Adrenal gland (tissue), 9 donors: ENCODE measurements at regions not wholly inside any gene's neighbourhood (a gene's known extent, or its start where the extent isn't known, plus 50 kb on each side); places are given as distances from the start of the nearest gene placed in this dataset.

Experiments used
- DNase-seq, 7 donors: peaks; one replicate each; pipeline ENCODE4 v3.0.0-alpha.2; 2019 to 2020
- H3K27ac ChIP-seq, 5 donors: fragments of 200-600 bp; sonication (generic) in 4 of 5; 1 replicate in 3 of 5; 2 replicates in 2 of 5; pipeline versions ENCODE4 v1.5.1 to v1.8.0; 2016 to 2020; ENCODE audit warnings: mild to moderate bottlenecking in 1 of 5
- H3K27me3 ChIP-seq: fragments of 200-600 bp; 2 replicates; pipeline ENCODE4 v1.8.0; 2021
- H3K36me3 ChIP-seq, 2 donors: fragments of 200-600 bp; replicated peaks in 1 of 2; 1 replicate in 1 of 2; 2 replicates in 1 of 2; pipeline versions ENCODE4 v1.5.1 to v1.8.0; 2018 to 2022
- H3K4me1 ChIP-seq, 2 donors: fragments of 200-600 bp; replicated peaks in 1 of 2; 1 replicate in 1 of 2; 2 replicates in 1 of 2; pipeline versions ENCODE4 v1.5.1 to v1.8.0; 2018 to 2021
- H3K4me3 ChIP-seq, 4 donors: fragments of 200-600 bp; sonication (generic) in 3 of 4; one replicate each; pipeline ENCODE4 v1.5.1; 2016 to 2018
- H3K9me3 ChIP-seq, 3 donors: fragments of 200-600 bp; sonication (generic) in 1 of 3; replicated peaks in 1 of 3; 1 replicate in 2 of 3; 2 replicates in 1 of 3; pipeline versions ENCODE4 v1.5.1 to v1.8.0; 2016 to 2021
- POLR2A ChIP-seq, 2 donors: fragments of 450-650 bp; IDR thresholded peaks; one replicate each; pipeline ENCODE4 v1.6.1; 2017; ENCODE audit warnings: antibody characterized with exemption in 2 of 2, mild to moderate bottlenecking in 2 of 2, moderate library complexity in 1 of 2
- WGBS, 4 donors: extraction: QIAGEN DNeasy Blood & Tissue Kit in 2 of 4; methylation state at CpG; one replicate each; pipeline versions ENCODE4 v1.1.5 to v1.1.7; 2013 to 2017; 5-methylcytosine and 5-hydroxymethylcytosine counted together
- intact Hi-C, 2 donors: fragments of 100-400 bp; cut with DNase I; formaldehyde crosslinking; loops; one replicate each; pipeline versions ENCODE4 v1.14.1 to v1.15.0; 2022 to 2023
- TF ChIP-seq, protein P1 (sequence below), 6 experiments: fragments of 450-650 bp in 4 of 6; fragments of 200-600 bp in 2 of 6; sonication (generic) in 1 of 6; IDR thresholded peaks; 1 replicate in 5 of 6; 2 replicates in 1 of 6; pipeline versions ENCODE4 v1.5.1 to v1.8.0; 2016 to 2021; ENCODE audit warnings: antibody characterized with exemption in 6 of 6, mild to moderate bottlenecking in 2 of 6, moderate library complexity in 1 of 6
- donor health status: healthy with polysubstance abuse.
- donor health status: Bipolar disorder and iron deficiency.
- donor health status: DM: yes; HTN: yes; CAD: no.
- donor health status: DM: no; HTN: no; CAD: no.
- donor health status: DM: no; HTN: no; CAD: no.

DNA sequence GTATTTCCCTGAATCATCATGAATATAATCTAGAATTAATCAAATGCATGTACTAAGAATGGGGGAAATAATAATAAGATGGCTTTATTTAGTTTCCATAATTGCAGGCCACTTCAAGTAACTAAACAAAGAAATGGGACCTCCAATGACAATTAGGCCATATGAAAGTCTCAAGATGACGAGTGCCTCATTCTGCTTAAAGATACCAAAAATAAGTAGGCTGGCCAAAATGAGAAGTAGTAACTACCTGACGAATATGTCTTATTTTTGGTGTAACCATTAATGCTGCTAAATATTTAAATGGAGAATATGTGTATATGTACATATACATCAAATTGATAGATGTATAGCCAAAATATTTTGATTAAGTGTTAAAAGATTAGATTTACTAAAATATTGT, 932.6 kb downstream of the EPHA3 start:
- Histone ChIP-seq H3K36me3 (no peaks in the 10 kb centered on the region), H3K27me3 (no peaks in the 10 kb centered on the region), H3K27ac (no peak overlapping the region), H3K4me1 (no peaks in the 10 kb centered on the region), H3K4me3 (no peak overlapping the region), H3K9me3 (no peaks in the 10 kb centered on the region)
- no peak for DNase-seq
- intact Hi-C loops: no loop called here
- WGBS, 4 donors: 67 to 86% (median 74%) methylated on average over 2 of the region's 2 CpGs
- no peak for TF ChIP-seq POLR2A (IDR thresholded peaks at IDR 0.05)

DNA sequence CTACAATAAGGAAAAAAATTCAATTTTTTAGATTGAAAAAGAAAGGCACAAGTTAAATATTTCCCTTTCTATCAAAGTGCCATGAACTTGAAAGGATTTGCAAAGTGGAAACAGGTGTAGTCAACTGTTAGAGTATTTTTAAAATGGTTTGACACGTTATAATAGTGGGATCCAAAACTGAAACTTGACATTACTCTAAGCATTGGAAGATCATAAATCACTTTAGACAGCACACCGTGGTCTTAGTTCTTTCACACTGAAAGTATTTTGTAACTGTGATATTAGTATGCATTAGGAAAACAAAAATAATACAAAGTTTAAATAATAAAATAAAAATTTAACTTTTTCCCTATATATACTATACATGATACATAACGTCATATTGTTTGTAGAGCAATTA, 933.1 kb downstream of the EPHA3 start:
- 52 to 67% (median 55%) methylated on average over 3 of the region's 3 CpGs for WGBS, 4 donors
- H3K27ac ChIP-seq: no peak overlapping the region
- TF ChIP-seq POLR2A (IDR thresholded peaks at IDR 0.05): no peak
- TF ChIP-seq, protein P1, sequence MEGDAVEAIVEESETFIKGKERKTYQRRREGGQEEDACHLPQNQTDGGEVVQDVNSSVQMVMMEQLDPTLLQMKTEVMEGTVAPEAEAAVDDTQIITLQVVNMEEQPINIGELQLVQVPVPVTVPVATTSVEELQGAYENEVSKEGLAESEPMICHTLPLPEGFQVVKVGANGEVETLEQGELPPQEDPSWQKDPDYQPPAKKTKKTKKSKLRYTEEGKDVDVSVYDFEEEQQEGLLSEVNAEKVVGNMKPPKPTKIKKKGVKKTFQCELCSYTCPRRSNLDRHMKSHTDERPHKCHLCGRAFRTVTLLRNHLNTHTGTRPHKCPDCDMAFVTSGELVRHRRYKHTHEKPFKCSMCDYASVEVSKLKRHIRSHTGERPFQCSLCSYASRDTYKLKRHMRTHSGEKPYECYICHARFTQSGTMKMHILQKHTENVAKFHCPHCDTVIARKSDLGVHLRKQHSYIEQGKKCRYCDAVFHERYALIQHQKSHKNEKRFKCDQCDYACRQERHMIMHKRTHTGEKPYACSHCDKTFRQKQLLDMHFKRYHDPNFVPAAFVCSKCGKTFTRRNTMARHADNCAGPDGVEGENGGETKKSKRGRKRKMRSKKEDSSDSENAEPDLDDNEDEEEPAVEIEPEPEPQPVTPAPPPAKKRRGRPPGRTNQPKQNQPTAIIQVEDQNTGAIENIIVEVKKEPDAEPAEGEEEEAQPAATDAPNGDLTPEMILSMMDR (IDR thresholded peaks at IDR 0.05): no peak

DNA sequence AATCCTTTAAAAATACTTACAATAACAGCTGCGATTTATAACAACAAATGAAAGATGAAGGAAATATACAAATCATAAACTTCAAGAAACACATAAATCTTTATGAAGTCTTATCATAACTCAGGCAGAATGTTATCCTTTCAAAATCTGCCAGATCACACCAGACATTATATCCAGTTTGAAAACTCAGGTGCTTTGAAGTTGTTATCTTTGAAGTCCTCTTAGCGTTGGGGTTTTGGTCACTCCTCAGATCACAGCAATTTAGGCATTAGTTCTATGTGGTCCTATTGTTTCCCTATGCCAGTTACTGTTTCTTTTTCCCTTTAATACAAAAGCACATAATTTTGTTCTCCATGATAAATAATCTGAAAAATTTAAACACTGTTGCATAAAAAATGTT, 934.6 kb downstream of the EPHA3 start:
- 31 to 36% (median 33%) methylated on average over 2 of the region's 2 CpGs for WGBS, 4 donors
- no peak for DNase-seq
- intact Hi-C loops: no loop called here
- Histone ChIP-seq H3K27me3 (no peaks in the 10 kb centered on the region), H3K4me1 (no peaks in the 10 kb centered on the region), H3K36me3 (no peaks in the 10 kb centered on the region), H3K27ac (no peak overlapping the region), H3K9me3 (no peaks in the 10 kb centered on the region), H3K4me3 (no peak overlapping the region)
- no peak for TF ChIP-seq POLR2A (IDR thresholded peaks at IDR 0.05)
- TF ChIP-seq, protein P1 (IDR thresholded peaks at IDR 0.05): no peak

More for the DNA sequence above, 933.1 kb downstream of the EPHA3 start:
- no peak for DNase-seq
- Histone ChIP-seq H3K9me3 (no peaks in the 10 kb centered on the region), H3K36me3 (no peaks in the 10 kb centered on the region), H3K4me3 (no peak overlapping the region), H3K27me3 (no peaks in the 10 kb centered on the region), H3K4me1 (no peaks in the 10 kb centered on the region)
- intact Hi-C loops: no loop called here

DNA sequence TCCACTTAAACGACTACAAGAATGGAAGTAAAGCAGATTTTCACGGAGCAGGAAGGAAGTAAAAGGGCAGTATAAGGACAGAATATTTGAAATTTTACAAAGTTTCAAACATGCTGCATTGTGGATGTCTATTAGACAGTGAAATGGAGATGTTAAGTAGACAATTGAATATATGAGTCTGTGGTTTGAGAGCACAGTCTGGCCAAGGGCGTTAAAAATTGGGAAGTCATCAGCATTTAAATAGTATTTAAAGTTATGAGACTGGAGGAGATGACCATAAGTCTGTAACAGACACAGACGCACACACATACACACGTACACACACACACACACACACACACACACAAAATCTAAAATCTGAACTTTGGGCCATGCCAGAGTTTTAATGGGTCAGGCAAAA, 935.9 kb downstream of the EPHA3 start:
- no peak for DNase-seq
- Histone ChIP-seq H3K27me3 (no peaks in the 10 kb centered on the region), H3K9me3 (no peaks in the 10 kb centered on the region), H3K4me1 (no peaks in the 10 kb centered on the region), H3K36me3 (no peaks in the 10 kb centered on the region), H3K27ac (no peak overlapping the region), H3K4me3 (no peak overlapping the region)
- TF ChIP-seq, protein P1 (IDR thresholded peaks at IDR 0.05): no peak
- no peak for TF ChIP-seq POLR2A (IDR thresholded peaks at IDR 0.05)
- intact Hi-C loops: no loop called here
- 72 to 82% (median 79%) methylated on average over 5 of the region's 5 CpGs for WGBS, 4 donors

DNA sequence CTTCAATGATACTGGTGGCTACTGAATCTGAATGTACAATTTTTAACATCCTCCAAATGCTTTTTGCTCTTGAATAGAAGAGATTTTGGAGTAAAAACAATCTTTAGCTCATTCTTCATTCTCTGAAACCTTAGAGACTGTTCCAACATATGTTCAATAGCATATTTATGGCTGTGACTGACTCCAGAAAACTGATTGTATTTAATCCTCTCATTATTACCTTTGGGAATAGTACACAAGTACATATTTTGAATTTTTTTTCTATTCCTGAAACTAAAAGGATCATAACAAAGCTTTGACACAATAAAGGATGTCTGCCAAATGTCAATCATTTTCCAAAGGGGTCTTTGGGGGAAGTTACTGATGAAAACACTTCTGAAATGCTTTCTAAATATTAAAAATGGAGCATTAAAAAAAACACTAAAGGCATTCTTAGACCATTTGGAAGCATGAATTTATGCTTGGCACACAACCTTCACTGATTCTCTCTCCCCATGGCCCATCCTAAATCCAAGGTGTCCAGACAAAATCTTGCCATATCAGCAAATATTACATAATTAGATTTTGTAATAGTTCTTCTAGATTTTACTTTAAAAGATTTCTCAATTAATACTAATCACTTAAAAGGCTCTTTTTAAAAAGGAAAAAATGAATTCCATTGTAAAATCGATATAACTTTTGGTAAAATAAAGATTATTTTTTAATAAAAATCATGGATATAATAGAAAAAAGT, 936.8 kb downstream of the EPHA3 start:
- Histone ChIP-seq H3K4me3 (no peak overlapping the region), H3K36me3 (no peaks in the 10 kb centered on the region), H3K27me3 (no peaks in the 10 kb centered on the region), H3K4me1 (no peaks in the 10 kb centered on the region), H3K9me3 (no peaks in the 10 kb centered on the region), H3K27ac (no peak overlapping the region)
- WGBS, 4 donors: 65 to 81% (median 75%) methylated on average over 1 of the region's 1 CpG
- DNase-seq: no peak
- intact Hi-C loops: no loop called here
- no peak for TF ChIP-seq POLR2A (IDR thresholded peaks at IDR 0.05)
- TF ChIP-seq, protein P1 (IDR thresholded peaks at IDR 0.05): no peak
